GM13977 (cell line): ENCODE measurements at regions not wholly inside any gene's neighbourhood (a gene's known extent, or its start where the extent isn't known, plus 50 kb on each side); places are given as distances from the start of the nearest gene placed in this dataset.
"Not testable (repeated sequence)": the region's sequence is repeated elsewhere in the genome, so short reads cannot be mapped to it uniquely, and the experiment has no call there.

Experiments
- DNase-seq: peaks from one replicate; pipeline ENCODE4 v3.0.0; 2012; ENCODE audit warnings: low spot score
- CTCF ChIP-seq: IDR thresholded peaks from 2 replicates; pipeline ENCODE4 v1.5.1; 2012; ENCODE audit warnings: mild to moderate bottlenecking, control low read depth; ENCODE audit not compliant: insufficient read depth; ENCODE audit errors: extremely low read depth, missing control alignments
- in situ Hi-C: fragments of 300-500 bp; cut with MboI; formaldehyde crosslinking; loops from one replicate; pipeline ENCODE4 v1.12.0; 2022; ENCODE audit warnings: low sequenced_read_pairs, low pct_unique_long_range_greater_than_20kb, mixed read lengths, inconsistent platforms; ENCODE audit not compliant: unreplicated experiment

GRCh38 chr5:63211448-63212132 lies 633.0 kb downstream of the LRRC70 start:
- TF ChIP-seq CTCF: no peak
- DNase-seq: no peak

GRCh38 chr5:63205976-63206375 lies 627.4 kb downstream of the LRRC70 start:
- in situ Hi-C loops: no loop called here
- no peak for DNase-seq
- no peak for TF ChIP-seq CTCF

More at GRCh38 chr5:63211448-63212132, 633.0 kb downstream of the LRRC70 start:
- in situ Hi-C loops: no loop called here

GRCh38 chr5:63201738-63202137 lies 623.1 kb downstream of the LRRC70 start:
- no peak for TF ChIP-seq CTCF
- DNase-seq: no peak
- in situ Hi-C loops: no loop called here

- no peak for DNase-seq
- TF ChIP-seq CTCF: no peak
- in situ Hi-C loops: no loop called here
These were observed 615.5 kb downstream of the LRRC70 start for GRCh38 chr5:63194126-63194525.

GRCh38 chr5:63180190-63180589 lies 601.6 kb downstream of the LRRC70 start:
- DNase-seq, in situ Hi-C loops: not testable (repeated sequence)

GRCh38 chr5:63175850-63176249 lies 597.2 kb downstream of the LRRC70 start:
- TF ChIP-seq CTCF: no peak
- in situ Hi-C loops: no loop called here
- no peak for DNase-seq

GRCh38 chr5:63170486-63170885 lies 591.9 kb downstream of the LRRC70 start:
- no peak for DNase-seq
- in situ Hi-C loops: no loop called here

More at GRCh38 chr5:63170486-63170885, 591.9 kb downstream of the LRRC70 start:
- no peak for TF ChIP-seq CTCF
